MM.1S (cell line): ENCODE measurements at regions not wholly inside any gene's neighbourhood (a gene's known extent, or its start where the extent isn't known, plus 50 kb on each side); places are given as distances from the start of the nearest gene placed in this dataset.

Experiments used
- DNase-seq: peaks from one replicate; pipeline ENCODE4 v3.0.0-alpha.2; 2015
- H2AFZ ChIP-seq: fragments of 300-600 bp; sonication (generic); 2 replicates; pipeline ENCODE4 v1.6.0; 2016; ENCODE audit warnings: antibody characterized with exemption, low read length
- H3F3A ChIP-seq: fragments of 300-600 bp; sonication (generic); 2 replicates; pipeline ENCODE4 v1.6.1; 2016; ENCODE audit warnings: mild to moderate bottlenecking, antibody characterized with exemption, low read length, moderate library complexity, mixed read lengths; ENCODE audit not compliant: insufficient read depth
- H3K27ac ChIP-seq: fragments of 300-600 bp; sonication (generic); 2 replicates; pipeline ENCODE4 v1.5.1; 2016; ENCODE audit warnings: mild to moderate bottlenecking, low read length
- H3K27me3 ChIP-seq: fragments of 300-600 bp; sonication (generic); replicated peaks from 2 replicates; pipeline ENCODE4 v1.6.0; 2016; ENCODE audit warnings: low read length; ENCODE audit not compliant: insufficient read depth
- H3K36me3 ChIP-seq: fragments of 300-600 bp; sonication (generic); replicated peaks from 2 replicates; pipeline ENCODE4 v1.6.1; 2016; ENCODE audit warnings: mild to moderate bottlenecking, low read length, mixed read lengths; ENCODE audit not compliant: insufficient read depth
- H3K4me1 ChIP-seq: fragments of 300-600 bp; sonication (generic); 2 replicates; pipeline ENCODE4 v1.6.1; 2016; ENCODE audit warnings: low read length, mixed read lengths
- H3K4me2 ChIP-seq: fragments of 300-600 bp; sonication (generic); 2 replicates; pipeline ENCODE4 v1.6.0; 2016; ENCODE audit warnings: low read depth, low read length
- H3K4me3 ChIP-seq: fragments of 300-600 bp; sonication (generic); 2 replicates; pipeline ENCODE4 v1.5.1; 2016; ENCODE audit warnings: low read length, mixed read lengths
- H3K79me2 ChIP-seq: fragments of 300-600 bp; sonication (generic); 2 replicates; pipeline ENCODE4 v1.6.1; 2016; ENCODE audit warnings: mixed run types, low read length, mixed read lengths
- H3K9ac ChIP-seq: fragments of 300-600 bp; sonication (generic); 2 replicates; pipeline ENCODE4 v1.6.1; 2016; ENCODE audit warnings: low read length, mixed read lengths
- H3K9me2 ChIP-seq: fragments of 300-600 bp; sonication (generic); replicated peaks from 2 replicates; pipeline ENCODE4 v1.6.1; 2016; ENCODE audit warnings: mild to moderate bottlenecking, low read length, mixed read lengths; ENCODE audit not compliant: insufficient read depth
- H3K9me3 ChIP-seq: fragments of 300-600 bp; sonication (generic); replicated peaks from 2 replicates; pipeline ENCODE4 v1.6.1; 2016; ENCODE audit warnings: mild to moderate bottlenecking, low read length, mixed read lengths; ENCODE audit not compliant: insufficient read depth
- H4K20me1 ChIP-seq: fragments of 300-600 bp; sonication (generic); 2 replicates; pipeline ENCODE4 v1.6.1; 2016; ENCODE audit warnings: mild to moderate bottlenecking, low read length, moderate library complexity, mixed read lengths; ENCODE audit not compliant: insufficient read depth
- EZH2 ChIP-seq: fragments of 300-600 bp; sonication (generic); optimal IDR thresholded peaks from 2 replicates; pipeline ENCODE3; 2017; ENCODE audit warnings: low read depth, mild to moderate bottlenecking, antibody characterized with exemption, low read length, mixed read lengths
- EZH2phosphoT487 ChIP-seq: fragments of 300-600 bp; sonication (generic); IDR thresholded peaks from 2 replicates; pipeline ENCODE4 v1.6.1; 2018; ENCODE audit warnings: antibody characterized with exemption, low read length
- TF ChIP-seq, protein P1 (sequence below): fragments of 300-600 bp; sonication (generic); IDR thresholded peaks from 2 replicates; pipeline ENCODE4 v1.5.1; 2016; ENCODE audit warnings: antibody characterized with exemption, low read length, mixed read lengths

DNA sequence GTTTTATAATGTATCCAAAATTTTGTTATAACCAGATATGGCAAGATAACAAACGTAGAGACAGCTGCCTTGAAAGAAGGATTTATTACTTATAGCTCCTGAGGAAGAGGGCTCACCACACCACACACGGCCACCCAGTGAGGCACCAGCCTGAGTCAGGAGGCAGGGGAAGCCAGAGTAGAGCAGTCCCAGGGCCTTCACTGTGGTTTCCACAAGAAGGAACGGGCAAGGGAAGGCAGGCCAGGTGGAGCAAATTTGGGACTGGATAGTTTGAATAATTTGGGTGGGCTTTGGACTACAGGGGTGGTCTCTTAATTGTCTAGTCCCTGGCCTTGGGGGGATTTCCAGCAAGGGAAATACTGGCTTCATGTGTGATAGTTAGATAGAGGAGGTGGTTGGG is 72.5 kb downstream of the RRAGC start:
- Histone ChIP-seq H2AFZ (no peak overlapping the region), H3K4me2 (no peak overlapping the region), H3K79me2 (no peaks in the 10 kb centered on the region), H3K9me3 (no peaks in the 10 kb centered on the region), H3K27ac (no peak overlapping the region), H3K27me3 (no peaks in the 10 kb centered on the region), H3K9me2 (no peaks in the 10 kb centered on the region), H3K4me3 (no peak overlapping the region), H3F3A (no peaks in the 10 kb centered on the region), H4K20me1 (no peaks in the 10 kb centered on the region), H3K4me1 (no peaks in the 10 kb centered on the region), H3K9ac (no peak overlapping the region), H3K36me3 (no peaks in the 10 kb centered on the region)
- DNase-seq, result no peak
- TF ChIP-seq EZH2phosphoT487 (no peak), EZH2 (no peak)
- TF ChIP-seq, protein P1, sequence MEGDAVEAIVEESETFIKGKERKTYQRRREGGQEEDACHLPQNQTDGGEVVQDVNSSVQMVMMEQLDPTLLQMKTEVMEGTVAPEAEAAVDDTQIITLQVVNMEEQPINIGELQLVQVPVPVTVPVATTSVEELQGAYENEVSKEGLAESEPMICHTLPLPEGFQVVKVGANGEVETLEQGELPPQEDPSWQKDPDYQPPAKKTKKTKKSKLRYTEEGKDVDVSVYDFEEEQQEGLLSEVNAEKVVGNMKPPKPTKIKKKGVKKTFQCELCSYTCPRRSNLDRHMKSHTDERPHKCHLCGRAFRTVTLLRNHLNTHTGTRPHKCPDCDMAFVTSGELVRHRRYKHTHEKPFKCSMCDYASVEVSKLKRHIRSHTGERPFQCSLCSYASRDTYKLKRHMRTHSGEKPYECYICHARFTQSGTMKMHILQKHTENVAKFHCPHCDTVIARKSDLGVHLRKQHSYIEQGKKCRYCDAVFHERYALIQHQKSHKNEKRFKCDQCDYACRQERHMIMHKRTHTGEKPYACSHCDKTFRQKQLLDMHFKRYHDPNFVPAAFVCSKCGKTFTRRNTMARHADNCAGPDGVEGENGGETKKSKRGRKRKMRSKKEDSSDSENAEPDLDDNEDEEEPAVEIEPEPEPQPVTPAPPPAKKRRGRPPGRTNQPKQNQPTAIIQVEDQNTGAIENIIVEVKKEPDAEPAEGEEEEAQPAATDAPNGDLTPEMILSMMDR, result no peak

DNA sequence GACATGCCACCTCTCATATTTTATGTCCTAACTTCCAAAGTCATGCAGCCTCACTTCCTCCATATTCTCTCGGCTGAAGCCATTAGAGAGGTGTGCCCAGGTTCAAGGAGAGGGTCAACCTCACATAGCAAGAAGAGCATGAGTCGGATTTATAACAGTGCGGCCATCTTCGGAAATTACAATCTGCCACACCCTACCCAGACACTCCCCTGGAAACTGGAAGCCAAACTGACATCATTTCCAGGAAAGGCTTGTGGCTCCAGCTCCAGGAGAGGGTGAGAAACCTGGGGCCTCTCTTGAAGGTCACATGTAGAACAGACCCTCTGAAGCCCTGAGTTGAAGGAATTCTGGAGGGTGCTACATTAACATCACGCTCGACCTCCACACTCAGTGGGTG is 73.5 kb downstream of the RRAGC start:
- Histone ChIP-seq H3K9me3 (no peaks in the 10 kb centered on the region), H3K4me3 (no peak overlapping the region), H3K36me3 (no peaks in the 10 kb centered on the region), H3K27me3 (no peaks in the 10 kb centered on the region), H2AFZ (no peak overlapping the region), H3K27ac (no peak overlapping the region), H3K4me2 (no peak overlapping the region), H4K20me1 (no peaks in the 10 kb centered on the region), H3K9ac (no peak overlapping the region), H3F3A (no peaks in the 10 kb centered on the region), H3K4me1 (no peaks in the 10 kb centered on the region), H3K79me2 (no peaks in the 10 kb centered on the region), H3K9me2 (no peaks in the 10 kb centered on the region)
- no peak for DNase-seq
- TF ChIP-seq EZH2 (no peak), EZH2phosphoT487 (no peak)
- TF ChIP-seq, protein P1, result no peak

DNA sequence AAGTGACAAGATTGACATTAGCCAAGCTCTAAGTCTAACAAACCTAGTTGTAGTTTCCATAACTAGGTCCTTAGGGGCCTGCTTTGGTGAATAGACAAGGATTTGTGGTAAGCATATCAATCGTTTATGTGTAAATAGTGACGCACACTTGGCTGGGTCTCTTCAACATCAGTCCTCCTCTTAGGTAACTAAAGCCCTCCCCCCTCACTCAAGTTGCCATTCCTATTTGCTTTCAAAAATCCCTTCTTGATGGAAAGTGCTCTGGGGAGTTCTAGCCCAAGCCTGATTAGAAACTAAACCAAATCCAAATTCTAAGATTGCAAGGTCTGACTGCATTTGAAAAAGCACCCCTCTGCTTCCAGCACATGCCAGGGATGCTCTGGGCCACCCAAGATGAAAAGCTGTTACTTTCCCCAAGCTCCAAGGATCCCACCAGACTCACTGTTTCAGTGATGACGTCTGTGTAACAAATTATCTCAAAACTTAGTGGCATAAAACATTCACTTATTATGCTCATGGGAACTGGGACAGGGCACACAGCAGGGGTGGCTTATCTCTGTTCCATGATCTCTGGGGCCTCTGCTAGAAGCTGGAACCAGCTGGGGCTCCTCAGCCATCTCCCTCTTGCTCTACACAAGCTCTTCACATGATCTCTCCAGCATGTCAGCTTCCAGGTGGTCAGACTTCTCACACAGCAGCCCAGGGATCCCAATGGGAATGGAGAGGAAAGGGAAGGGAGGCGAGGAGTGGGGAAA is 74.1 kb downstream of the RRAGC start:
- H3K9ac ChIP-seq, result no peak overlapping the region
- DNase-seq, result no peak
- H4K20me1 ChIP-seq, result no peaks in the 10 kb centered on the region
- no peaks in the 10 kb centered on the region for H3K9me2 ChIP-seq
- H3K27me3 ChIP-seq, result no peaks in the 10 kb centered on the region
- H3K4me1 ChIP-seq, result no peaks in the 10 kb centered on the region
- H3K9me3 ChIP-seq, result no peaks in the 10 kb centered on the region
- H3K4me3 ChIP-seq, result no peak overlapping the region
- no peaks in the 10 kb centered on the region for H3K79me2 ChIP-seq
- TF ChIP-seq, protein P1, result no peak
- TF ChIP-seq EZH2 (no peak), EZH2phosphoT487 (no peak)
- H3K36me3 ChIP-seq, result no peaks in the 10 kb centered on the region
- H3F3A ChIP-seq, result no peaks in the 10 kb centered on the region
- H2AFZ ChIP-seq, result no peak overlapping the region
- no peak overlapping the region for H3K4me2 ChIP-seq
- no peak overlapping the region for H3K27ac ChIP-seq
